Motor neuron (in vitro differentiated cells): ENCODE measurements at regions not wholly inside any gene's neighbourhood (a gene's known extent, or its start where the extent isn't known, plus 50 kb on each side); places are given as distances from the start of the nearest gene placed in this dataset.
"Not testable (repeated sequence)": the region's sequence is repeated elsewhere in the genome, so short reads cannot be mapped to it uniquely, and the experiment has no call there.

Experiments used
- ATAC-seq, 8 experiments: fragments of 200-7000 bp; cut with Tn5 transposase; replicated peaks in 6 of 8; 2 replicates each; pipeline ENCODE4 v1.8.0; 2021; ENCODE audit warnings: mild to moderate bottlenecking in 8 of 8, moderate library complexity in 8 of 8
- H3K27ac ChIP-seq, 2 donors: fragments of 250-450 bp; sonication (Bioruptor Pico); 2 replicates each; pipeline ENCODE4 v1.9.0; 2021; ENCODE audit warnings: antibody characterized with exemption in 2 of 2, mild to moderate bottlenecking in 2 of 2, moderate library complexity in 1 of 2
- H3K4me1 ChIP-seq, 2 donors: fragments of 250-450 bp; sonication (Bioruptor Pico); replicated peaks in 1 of 2; 2 replicates each; pipeline ENCODE4 v1.6.1; 2021; ENCODE audit warnings: antibody characterized with exemption in 2 of 2, mild to moderate bottlenecking in 2 of 2, moderate library complexity in 1 of 2
- H3K4me3 ChIP-seq, 5 donors: fragments of 250-450 bp; sonication (Bioruptor Pico); 2 replicates each; pipeline ENCODE4 v1.9.0; 2021; ENCODE audit warnings: antibody characterized with exemption in 5 of 5, mild to moderate bottlenecking in 5 of 5, moderate library complexity in 4 of 5
- WGBS, 10 experiments: fragments of 450-650 bp; shearing (Covaris generic); methylation state at CpG; one replicate each; pipeline ENCODE4 v1.0.0; 2022; 5-methylcytosine and 5-hydroxymethylcytosine counted together
- in situ Hi-C, 9 experiments: fragments of 400-800 bp; cut with MboI; loops; one replicate each; pipeline ENCODE4 v1.15.0; 2021; ENCODE audit warnings: low sequenced_read_pairs in 9 of 9, low pct_unique_long_range_greater_than_20kb in 2 of 9; ENCODE audit not compliant: unreplicated experiment in 9 of 9

- ATAC-seq, result no peak
- H3K4me3 ChIP-seq, result no peak overlapping the region
- 0 to 80% methylated on average over 2 to 3 of the region's 16 CpGs; no CpG with 5 or more reads in 8 of the 10 experiments for WGBS, 10 experiments
- in situ Hi-C loops, result no loop called here
- H3K27ac ChIP-seq, result no peak overlapping the region
- H3K4me1 ChIP-seq, result no peaks in the 10 kb centered on the region
Observed at GRCh38 chrX:30147996-30148643, 67.2 kb upstream of the MAGEB2 start.

- H3K4me3 ChIP-seq, H3K27ac ChIP-seq, H3K4me1 ChIP-seq, ATAC-seq, in situ Hi-C loops: not testable (repeated sequence)
- 40 to 100% (median 67%) methylated on average over 1 to 5 of the region's 6 CpGs; no CpG with 5 or more reads in 4 of the 10 experiments for WGBS, 10 experiments
Observed at GRCh38 chrX:30149206-30149605, 66.2 kb upstream of the MAGEB2 start.

GRCh38 chrX:30150196-30150895 lies 65.0 kb upstream of the MAGEB2 start:
- WGBS, 10 experiments, result 0 to 93% methylated on average over 2 of the region's 6 CpGs; no CpG with 5 or more reads in 8 of the 10 experiments
- Histone ChIP-seq H3K27ac (no peak overlapping the region), H3K4me1 (no peaks in the 10 kb centered on the region), H3K4me3 (no peak overlapping the region)
- ATAC-seq, result no peak
- in situ Hi-C loops, result loop anchor here in 1 of 9 experiments (25.0 kb wide), 1 partner anchor 362 kb away; no protein-coding TSS in a partner anchor

- in situ Hi-C loops, result loop anchor here in 1 of 9 experiments (25.0 kb wide), 1 partner anchor 360 kb away; no protein-coding TSS in a partner anchor
Observed at GRCh38 chrX:30151964-30152363, 63.4 kb upstream of the MAGEB2 start.

GRCh38 chrX:30153175-30153880 lies 62.0 kb upstream of the MAGEB2 start:
- H3K4me3 ChIP-seq, result no peak overlapping the region
- in situ Hi-C loops, result loop anchor here in 1 of 9 experiments (25.0 kb wide), 1 partner anchor 359 kb away; no protein-coding TSS in a partner anchor
- 0 to 100% (median 58%) methylated on average over 1 to 4 of the region's 7 CpGs; no CpG with 5 or more reads in 6 of the 10 experiments for WGBS, 10 experiments
- no peaks in the 10 kb centered on the region for H3K4me1 ChIP-seq
- ATAC-seq, result no peak
- no peak overlapping the region for H3K27ac ChIP-seq

More at GRCh38 chrX:30151964-30152363, 63.4 kb upstream of the MAGEB2 start:
- Histone ChIP-seq H3K27ac (no peak overlapping the region), H3K4me1 (no peaks in the 10 kb centered on the region), H3K4me3 (no peak overlapping the region)
- 23 to 88% methylated on average over 1 to 2 of the region's 3 CpGs; no CpG with 5 or more reads in 8 of the 10 experiments for WGBS, 10 experiments
- no peak for ATAC-seq

- H3K4me1 ChIP-seq, result no peaks in the 10 kb centered on the region
- in situ Hi-C loops, result loop anchor here in 1 of 9 experiments (25.0 kb wide), 1 partner anchor 358 kb away; no protein-coding TSS in a partner anchor
- no peak overlapping the region for H3K4me3 ChIP-seq
- ATAC-seq, result no peak
- H3K27ac ChIP-seq, result no peak overlapping the region
- WGBS, 10 experiments, result 6 to 94% (median 28%) methylated on average over 2 to 4 of the region's 4 CpGs; no CpG with 5 or more reads in 7 of the 10 experiments
Observed at GRCh38 chrX:30153881-30154260, 61.5 kb upstream of the MAGEB2 start.

GRCh38 chrX:30156009-30156408 lies 59.4 kb upstream of the MAGEB2 start:
- Histone ChIP-seq H3K4me3 (no peak overlapping the region), H3K27ac (no peak overlapping the region), H3K4me1 (no peaks in the 10 kb centered on the region)
- in situ Hi-C loops, result loop anchor here in 1 of 9 experiments (25.0 kb wide), 1 partner anchor 356 kb away; no protein-coding TSS in a partner anchor
- WGBS, 10 experiments, result 0 to 100% (median 63%) methylated on average over 1 to 2 of the region's 2 CpGs; no CpG with 5 or more reads in 2 of the 10 experiments
- no peak for ATAC-seq

- no peak overlapping the region for H3K27ac ChIP-seq
- ATAC-seq, result no peak
- in situ Hi-C loops, result loop anchor here in 1 of 9 experiments (25.0 kb wide), 1 partner anchor 355 kb away; no protein-coding TSS in a partner anchor
Observed at GRCh38 chrX:30156880-30157560, 58.3 kb upstream of the MAGEB2 start.

GRCh38 chrX:30161043-30161442 lies 54.3 kb upstream of the MAGEB2 start:
- H3K4me3 ChIP-seq, result no peak overlapping the region
- H3K4me1 ChIP-seq, result no peaks in the 10 kb centered on the region
- no peak overlapping the region for H3K27ac ChIP-seq
- in situ Hi-C loops, result loop anchor here in 1 of 9 experiments (25.0 kb wide), 1 partner anchor 351 kb away; no protein-coding TSS in a partner anchor
- no peak for ATAC-seq
- WGBS, 10 experiments, result 0 to 90% (median 41%) methylated on average over 1 to 3 of the region's 3 CpGs; no CpG with 5 or more reads in 2 of the 10 experiments

More at GRCh38 chrX:30156880-30157560, 58.3 kb upstream of the MAGEB2 start:
- 0 to 100% (median 70%) methylated on average over 1 to 3 of the region's 4 CpGs; no CpG with 5 or more reads in 4 of the 10 experiments for WGBS, 10 experiments
- no peak overlapping the region for H3K4me3 ChIP-seq
- H3K4me1 ChIP-seq, result no peaks in the 10 kb centered on the region
